HG03354 (cell line): ENCODE measurements at regions not wholly inside any gene's neighbourhood (a gene's known extent, or its start where the extent isn't known, plus 50 kb on each side); places are given as distances from the start of the nearest gene placed in this dataset.
A peak's percentile ranks its signal among the peaks of the same experiment; 100 is the strongest.
"Not testable (repeated sequence)": the region's sequence is repeated elsewhere in the genome, so short reads cannot be mapped to it uniquely, and the experiment has no call there.

Experiments used
- ATAC-seq: cut with Tn5 transposase; IDR thresholded peaks from one replicate; pipeline ENCODE4 v1.9.1; 2021; ENCODE audit warnings: mild to moderate bottlenecking; ENCODE audit not compliant: unreplicated experiment, poor library complexity, severe bottlenecking

GRCh38 chr7:26959290-26959689 is 94.9 kb upstream of the SKAP2 start:
- ATAC-seq, result no peak

GRCh38 chr7:26958834-26959233 is 94.4 kb upstream of the SKAP2 start:
- ATAC-seq, result no peak

GRCh38 chr7:26955516-26955915 is 91.1 kb upstream of the SKAP2 start:
- no peak for ATAC-seq

- ATAC-seq, result no peak
These were observed 90.6 kb upstream of the SKAP2 start for GRCh38 chr7:26954951-26955350.

- no peak for ATAC-seq
These were observed 87.1 kb upstream of the SKAP2 start for GRCh38 chr7:26951407-26951950.

- ATAC-seq, result no peak
These were observed 86.5 kb upstream of the SKAP2 start for GRCh38 chr7:26950889-26951288.

GRCh38 chr7:26949319-26949718 is 84.9 kb upstream of the SKAP2 start:
- no peak for ATAC-seq

- ATAC-seq, result no peak
These were observed 84.3 kb upstream of the SKAP2 start for GRCh38 chr7:26948617-26949118.

GRCh38 chr7:26944501-26945358 is 80.3 kb upstream of the SKAP2 start:
- no peak for ATAC-seq

GRCh38 chr7:26937939-26938623 is 73.7 kb upstream of the SKAP2 start:
- peak; percentile 78 for ATAC-seq

- ATAC-seq, result no peak
These were observed 72.9 kb upstream of the SKAP2 start for GRCh38 chr7:26937306-26937705.

GRCh38 chr7:26932616-26933015 is 68.2 kb upstream of the SKAP2 start:
- ATAC-seq, result not testable (repeated sequence)

- no peak for ATAC-seq
These were observed 66.5 kb upstream of the SKAP2 start for GRCh38 chr7:26930845-26931244.

GRCh38 chr7:26930201-26930600 is 65.8 kb upstream of the SKAP2 start:
- ATAC-seq, result no peak

- ATAC-seq, result no peak
These were observed 64.4 kb upstream of the SKAP2 start for GRCh38 chr7:26928703-26929347.

GRCh38 chr7:26925768-26926167 is 61.4 kb upstream of the SKAP2 start:
- ATAC-seq, result no peak

GRCh38 chr7:26924149-26924767 is 59.9 kb upstream of the SKAP2 start:
- ATAC-seq, result no peak

GRCh38 chr7:26919906-26920493 is 55.6 kb upstream of the SKAP2 start:
- no peak for ATAC-seq

- ATAC-seq, result no peak
These were observed 53.9 kb upstream of the SKAP2 start for GRCh38 chr7:26918241-26918640.
